ENCODE measurements at regions not wholly inside any gene's neighbourhood (a gene's known extent, or its start where the extent isn't known, plus 50 kb on each side); places are given as distances from the start of the nearest gene placed in this dataset.

DNA sequence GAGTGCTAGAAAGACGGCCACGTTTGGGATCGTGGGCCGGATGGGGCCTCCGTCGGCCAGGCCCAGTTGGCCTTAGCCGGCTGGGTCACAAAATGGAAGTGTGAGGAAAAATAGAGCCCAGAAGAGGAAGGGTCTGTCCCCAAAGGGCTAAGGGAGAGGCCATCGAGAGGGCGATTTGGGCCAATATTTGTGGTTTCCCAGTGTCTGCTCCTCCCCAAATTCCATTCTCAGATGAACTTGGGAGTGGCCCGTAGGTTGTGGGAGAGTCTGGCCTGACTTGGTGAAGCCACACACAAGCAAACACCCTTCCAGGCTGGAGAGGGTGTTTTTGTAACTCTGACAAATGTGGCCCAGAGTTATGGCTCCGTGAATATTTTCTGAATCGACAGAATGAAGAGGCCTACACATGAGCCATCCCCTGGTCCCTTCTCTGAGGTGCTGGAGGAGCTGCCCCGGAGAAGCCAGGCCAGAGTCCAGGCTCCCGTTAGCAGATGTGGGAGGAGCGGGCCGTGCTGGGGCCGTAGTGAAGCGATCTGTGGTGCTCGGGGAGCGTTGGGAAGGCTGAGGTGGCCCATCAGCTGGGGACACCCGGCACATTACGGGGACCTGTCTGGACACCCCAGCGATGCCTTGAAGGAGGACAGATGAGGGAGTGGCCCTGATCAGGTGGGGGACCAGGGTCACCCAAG, 73.5 kb upstream of the PPARA start:
- Histone ChIP-seq H3K9me2 (replicated peaks; ENCODE audit: low read depth, low read length) (no peaks in the 10 kb centered on the region), H3K36me3 (ENCODE audit: insufficient read depth, low read length) (peaks cover 74% of the 10 kb centered on the region), H3K9me3 (ENCODE audit: insufficient read depth, low read depth, low read length) (no peaks in the 10 kb centered on the region), H3F3A (ENCODE audit: low read depth) (no peaks in the 10 kb centered on the region), H4K20me1 (ENCODE audit: insufficient read depth, low read length, poor library complexity, severe bottlenecking) (peaks cover 70% of the 10 kb centered on the region), H3K79me2 (ENCODE audit: insufficient read depth, low read length) (peaks cover 100% of the 10 kb centered on the region), H3K4me3 (ENCODE audit: low read length, poor library complexity, severe bottlenecking) (peak overlapping the region; percentile 88), H3K9ac (ENCODE audit: low read depth, low read length, poor library complexity, severe bottlenecking) (peak overlapping the region; percentile 100), H3K27me3 (ENCODE audit: insufficient read depth, low read length, poor library complexity, severe bottlenecking) (peaks cover 41% of the 10 kb centered on the region), H3K4me2 (ENCODE audit: low read depth, low read length, poor library complexity, severe bottlenecking) (peak overlapping the region; percentile 98), H3K4me1 (ENCODE audit: insufficient read depth, low read length, poor library complexity, severe bottlenecking) (peaks cover 10% of the 10 kb centered on the region), H2AFZ (ENCODE audit: low read length) (no peak overlapping the region)
- TF ChIP-seq EZH2phosphoT487 (IDR thresholded peaks at IDR 0.05; ENCODE audit: borderline replicate concordance) (no peak), CTCF (conservative IDR thresholded peaks at IDR 0.05; ENCODE audit: low read length) (no peak)

DNA sequence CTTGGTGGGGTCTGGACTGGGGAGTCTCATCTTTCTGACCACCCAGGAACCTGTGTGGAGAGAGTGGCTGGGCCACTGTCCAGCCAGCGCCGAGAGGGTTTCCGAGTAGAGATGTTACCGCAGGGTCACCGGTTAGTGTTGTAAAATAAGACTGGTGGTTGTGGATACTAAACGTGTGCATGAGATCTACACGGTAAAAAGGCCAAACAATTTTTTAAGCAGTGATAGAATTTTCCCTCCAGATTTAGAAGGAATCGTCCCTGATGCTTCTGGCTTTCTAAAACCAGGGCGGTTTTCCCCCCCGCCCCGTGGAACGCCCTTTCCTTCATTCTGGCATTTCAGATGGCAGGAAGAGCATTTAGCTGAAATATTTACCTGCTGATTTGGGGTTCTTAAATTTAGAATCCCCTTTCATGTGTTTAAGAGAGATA, 72.6 kb upstream of the PPARA start:
- Histone ChIP-seq H3K36me3 (ENCODE audit: insufficient read depth, low read length) (peaks cover 80% of the 10 kb centered on the region), H3K4me1 (ENCODE audit: insufficient read depth, low read length, poor library complexity, severe bottlenecking) (peaks cover 19% of the 10 kb centered on the region), H3K9me2 (replicated peaks; ENCODE audit: low read depth, low read length) (no peaks in the 10 kb centered on the region)

DNA sequence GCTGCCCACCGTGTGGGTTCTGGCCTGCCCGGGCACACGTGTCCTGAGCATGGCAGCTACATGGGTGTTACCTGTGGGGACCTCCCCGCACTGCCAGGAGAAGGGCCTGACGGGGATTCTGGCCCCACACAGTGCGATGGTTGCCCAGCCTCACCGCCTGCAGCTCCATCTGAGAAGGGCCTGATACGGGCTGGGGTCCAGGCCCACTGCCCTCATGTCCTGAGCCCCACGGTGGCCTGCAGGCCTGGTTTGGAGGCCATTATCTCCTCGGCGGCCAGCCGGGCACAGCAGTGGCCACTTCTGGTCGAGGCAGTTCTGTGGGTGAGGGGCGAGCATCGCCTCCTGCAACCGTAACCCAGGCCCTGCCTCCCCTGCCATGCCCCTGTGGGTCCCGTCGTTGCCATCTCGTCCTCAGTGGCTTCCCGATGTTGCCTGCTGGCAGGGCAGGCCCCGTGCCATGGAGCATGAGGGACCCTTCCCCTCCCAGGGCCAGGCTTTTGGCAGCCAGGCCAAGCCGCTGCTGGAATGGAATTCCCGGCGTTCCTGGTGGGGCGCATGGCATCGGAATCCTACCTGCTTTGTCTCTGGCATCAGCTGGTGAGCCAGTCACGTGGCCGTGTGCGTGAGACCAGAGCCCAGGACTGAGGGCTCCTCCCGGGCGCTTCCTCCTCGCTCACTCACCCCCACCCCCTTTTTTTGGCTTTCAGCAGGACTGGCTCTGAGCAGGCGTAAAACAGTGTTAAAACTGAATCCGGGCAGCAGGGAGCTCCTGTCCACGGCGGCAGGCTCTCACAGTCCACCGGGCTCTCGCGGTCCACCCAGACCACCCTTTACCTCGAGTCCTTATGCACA, 71.9 kb upstream of the PPARA start:
- Histone ChIP-seq H3K4me3 (ENCODE audit: low read length, poor library complexity, severe bottlenecking) (peak overlapping the region; percentile 88), H3K36me3 (ENCODE audit: insufficient read depth, low read length) (peaks cover 81% of the 10 kb centered on the region), H3K4me2 (ENCODE audit: low read depth, low read length, poor library complexity, severe bottlenecking) (peak overlapping the region; percentile 98), H2AFZ (ENCODE audit: low read length) (no peak overlapping the region), H3K9me2 (replicated peaks; ENCODE audit: low read depth, low read length) (no peaks in the 10 kb centered on the region), H3K79me2 (ENCODE audit: insufficient read depth, low read length) (peaks cover 100% of the 10 kb centered on the region), H3K9me3 (ENCODE audit: insufficient read depth, low read depth, low read length) (no peaks in the 10 kb centered on the region), H4K20me1 (ENCODE audit: insufficient read depth, low read length, poor library complexity, severe bottlenecking) (peaks cover 78% of the 10 kb centered on the region), H3K27me3 (ENCODE audit: insufficient read depth, low read length, poor library complexity, severe bottlenecking) (peaks cover 27% of the 10 kb centered on the region), H3F3A (ENCODE audit: low read depth) (no peaks in the 10 kb centered on the region), H3K9ac (ENCODE audit: low read depth, low read length, poor library complexity, severe bottlenecking) (peak overlapping the region; percentile 100), H3K4me1 (ENCODE audit: insufficient read depth, low read length, poor library complexity, severe bottlenecking) (peaks cover 26% of the 10 kb centered on the region)
- no peak for TF ChIP-seq CTCF (conservative IDR thresholded peaks at IDR 0.05; ENCODE audit: low read length)
- TF ChIP-seq EZH2phosphoT487 (IDR thresholded peaks at IDR 0.05; ENCODE audit: borderline replicate concordance), result no peak

More for the DNA sequence above, 72.6 kb upstream of the PPARA start:
- peak overlapping the region; percentile 98 for H3K4me2 ChIP-seq (ENCODE audit: low read depth, low read length, poor library complexity, severe bottlenecking)
- H4K20me1 ChIP-seq (ENCODE audit: insufficient read depth, low read length, poor library complexity, severe bottlenecking), result peaks cover 77% of the 10 kb centered on the region
- peaks cover 100% of the 10 kb centered on the region for H3K79me2 ChIP-seq (ENCODE audit: insufficient read depth, low read length)
- peak overlapping the region; percentile 100 for H3K9ac ChIP-seq (ENCODE audit: low read depth, low read length, poor library complexity, severe bottlenecking)
- H3K4me3 ChIP-seq (ENCODE audit: low read length, poor library complexity, severe bottlenecking), result peak overlapping the region; percentile 88
- no peaks in the 10 kb centered on the region for H3K9me3 ChIP-seq (ENCODE audit: insufficient read depth, low read depth, low read length)
- H3K27me3 ChIP-seq (ENCODE audit: insufficient read depth, low read length, poor library complexity, severe bottlenecking), result peaks cover 35% of the 10 kb centered on the region
- TF ChIP-seq CTCF (conservative IDR thresholded peaks at IDR 0.05; ENCODE audit: low read length), result no peak
- no peak for TF ChIP-seq EZH2phosphoT487 (IDR thresholded peaks at IDR 0.05; ENCODE audit: borderline replicate concordance)
- H2AFZ ChIP-seq (ENCODE audit: low read length), result no peak overlapping the region
- no peaks in the 10 kb centered on the region for H3F3A ChIP-seq (ENCODE audit: low read depth)
